NCI-H460 (cell line): ENCODE measurements at regions not wholly inside any gene's neighbourhood (a gene's known extent, or its start where the extent isn't known, plus 50 kb on each side); places are given as distances from the start of the nearest gene placed in this dataset.
"Not testable (repeated sequence)": the region's sequence is repeated elsewhere in the genome, so short reads cannot be mapped to it uniquely, and the experiment has no call there.

Experiments
- DNase-seq: peaks from one replicate; pipeline ENCODE4 v3.0.0-alpha.2; 2016; ENCODE audit warnings: low read depth; ENCODE audit errors: extremely low read depth

GRCh38 chr1:60251426-60251825 is 177.9 kb upstream of the C1orf87 start:
- no peak for DNase-seq

- not testable (repeated sequence) for DNase-seq
Measured at GRCh38 chr1:60247467-60247866, 173.9 kb upstream of the C1orf87 start.

DNA sequence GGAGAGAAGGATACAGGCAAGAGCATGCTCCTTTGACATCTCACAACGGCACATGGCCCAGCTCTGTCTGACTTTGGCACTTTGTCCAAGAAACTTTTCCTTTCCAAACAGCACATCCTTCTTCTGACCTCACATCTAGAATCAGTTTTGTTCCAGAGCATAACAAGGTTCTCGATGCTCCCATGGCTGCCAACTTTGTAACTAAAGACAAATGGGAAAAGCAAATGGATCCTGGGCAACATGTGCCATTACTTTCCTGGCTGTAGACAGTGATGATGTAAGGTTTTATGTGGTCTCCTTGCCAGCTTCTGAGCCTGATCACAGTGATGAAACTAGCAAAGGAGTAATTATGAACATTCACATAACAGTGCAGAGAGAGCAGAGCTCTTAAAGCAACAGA is 171.8 kb upstream of the C1orf87 start:
- no peak for DNase-seq

DNA sequence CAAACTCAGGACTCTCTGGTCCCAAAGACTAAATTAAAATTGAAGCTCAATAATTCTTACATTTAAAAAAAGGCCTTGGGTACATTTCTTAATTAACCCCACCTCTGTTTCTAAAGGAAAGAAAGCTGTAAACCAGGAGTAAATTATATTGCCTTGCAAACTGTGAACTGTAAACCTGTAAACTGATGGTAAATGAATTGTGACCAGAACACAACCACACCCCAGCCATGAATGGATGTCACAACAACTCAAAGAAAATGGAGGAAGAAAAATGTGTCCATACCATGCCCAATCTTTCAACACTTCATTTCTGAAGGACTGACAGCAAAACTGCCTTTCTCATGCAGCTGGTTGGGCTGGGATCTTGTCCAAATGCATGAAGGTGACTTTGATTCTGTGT is 171.3 kb upstream of the C1orf87 start:
- no peak for DNase-seq

- DNase-seq, result no peak
Measured at GRCh38 chr1:60235275-60235674, 161.7 kb upstream of the C1orf87 start.

DNA sequence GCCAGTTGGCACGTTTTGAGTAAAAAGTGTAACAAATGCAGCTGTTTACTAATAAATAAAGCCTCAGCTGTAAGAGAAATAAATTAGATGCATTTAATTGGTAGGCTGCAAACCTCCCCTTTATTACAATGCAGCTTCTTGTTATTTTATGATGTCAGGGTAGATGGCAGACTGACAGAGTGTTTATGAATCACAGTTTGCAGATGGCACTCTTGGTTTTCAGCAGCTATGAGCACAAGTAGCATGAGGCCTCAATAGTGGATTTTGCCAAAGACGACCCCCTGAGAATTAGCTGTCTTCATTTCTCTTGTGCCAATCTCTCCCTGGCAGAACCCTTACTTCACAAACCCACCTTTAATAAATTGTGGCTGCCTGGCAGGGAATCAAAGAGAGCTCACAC is 161.2 kb upstream of the C1orf87 start:
- no peak for DNase-seq

DNA sequence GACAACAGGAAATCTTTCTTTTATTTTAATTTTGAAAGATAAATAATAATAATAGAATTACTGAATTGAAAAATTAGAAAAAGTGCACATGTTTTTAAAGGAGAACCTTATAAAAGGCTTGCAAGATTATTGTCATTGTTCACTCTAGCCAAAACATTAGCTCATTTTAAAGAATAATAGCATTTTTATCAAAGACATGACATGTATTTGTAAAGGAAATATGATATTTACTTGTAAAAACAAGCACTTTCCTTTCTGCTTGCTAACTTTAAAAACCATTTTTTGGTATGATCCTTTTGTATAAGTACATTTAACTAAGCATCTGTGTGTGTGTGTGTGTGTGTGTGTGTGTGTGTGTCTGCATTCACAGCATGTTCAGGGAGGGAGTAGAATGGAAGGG is 156.3 kb upstream of the C1orf87 start:
- DNase-seq, result no peak

GRCh38 chr1:60228041-60228491 is 154.5 kb upstream of the C1orf87 start:
- no peak for DNase-seq

DNA sequence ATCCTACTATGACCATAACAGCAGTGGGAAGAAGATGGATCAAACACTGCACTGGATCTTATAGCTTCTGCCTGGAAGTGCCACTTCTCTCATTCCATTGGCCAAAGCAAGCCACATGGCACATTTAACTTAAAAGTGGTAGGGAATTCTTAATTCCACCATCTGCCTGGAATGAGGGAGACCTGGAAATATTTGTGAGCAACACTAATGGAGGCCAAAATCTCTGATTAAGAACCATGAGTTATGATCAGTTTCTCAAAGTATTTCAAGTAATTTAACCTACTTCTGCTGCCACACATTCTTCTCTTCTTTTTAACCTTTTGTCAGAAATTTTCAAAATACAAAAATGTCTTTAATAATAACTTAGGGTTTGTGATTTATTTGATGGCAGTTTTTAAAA is 154.0 kb upstream of the C1orf87 start:
- DNase-seq, result no peak

DNA sequence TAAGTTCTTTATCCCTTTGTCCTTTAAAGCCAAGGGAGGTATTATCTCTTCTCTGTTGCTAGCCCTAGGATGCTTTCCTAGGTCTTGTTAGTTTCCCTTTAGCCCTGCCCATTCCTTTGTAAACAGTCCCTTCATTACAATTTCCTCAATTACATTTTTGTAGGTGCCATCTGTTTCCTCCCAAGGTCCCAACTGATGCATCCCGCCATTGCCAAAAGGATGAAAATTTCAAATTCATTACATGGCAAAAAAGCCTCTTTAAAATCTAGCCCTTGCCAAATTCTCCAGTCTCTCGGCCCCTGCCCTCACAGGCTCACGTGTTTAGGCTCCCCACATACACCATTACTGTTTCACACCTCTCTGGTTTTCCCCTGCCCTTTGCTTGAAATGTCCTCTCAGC is 151.9 kb upstream of the C1orf87 start:
- no peak for DNase-seq

DNA sequence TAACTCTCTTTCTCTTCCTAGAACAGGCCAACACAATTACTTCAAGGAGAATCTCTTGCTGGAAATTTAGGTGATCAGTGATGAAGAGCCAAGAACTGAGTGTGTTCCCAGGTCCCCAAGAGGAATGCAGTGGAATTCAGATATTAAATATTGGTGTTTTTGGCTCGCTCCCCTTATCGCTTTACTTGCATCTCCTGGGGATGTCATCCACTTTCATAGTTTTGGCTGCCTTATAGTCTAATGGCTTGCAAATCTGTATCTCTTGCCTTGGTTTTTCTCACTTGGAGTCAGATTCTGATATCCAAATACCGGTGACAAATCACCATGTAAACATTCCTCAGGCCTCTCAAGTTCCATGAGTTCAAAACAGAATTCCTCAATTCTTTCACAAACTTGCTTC is 151.0 kb upstream of the C1orf87 start:
- no peak for DNase-seq

DNA sequence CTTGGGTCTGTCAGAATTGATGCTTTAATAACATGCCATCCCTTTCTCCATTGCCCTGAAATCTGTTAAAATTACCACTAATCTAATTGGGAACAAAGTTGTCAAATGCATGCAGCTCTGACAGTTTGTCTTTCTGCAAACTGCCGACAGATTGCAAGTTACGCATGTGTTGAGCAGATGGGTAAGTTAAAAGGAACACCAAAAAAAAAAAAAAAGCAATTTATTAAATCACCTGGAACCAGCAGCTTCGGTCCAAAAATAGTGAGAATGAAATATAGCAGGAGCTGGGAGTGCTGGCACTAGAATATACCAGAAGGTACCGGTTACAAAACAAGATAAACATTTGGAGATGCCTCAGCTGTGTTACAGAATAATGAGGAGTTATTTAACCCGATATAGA is 149.6 kb upstream of the C1orf87 start:
- DNase-seq, result no peak

DNA sequence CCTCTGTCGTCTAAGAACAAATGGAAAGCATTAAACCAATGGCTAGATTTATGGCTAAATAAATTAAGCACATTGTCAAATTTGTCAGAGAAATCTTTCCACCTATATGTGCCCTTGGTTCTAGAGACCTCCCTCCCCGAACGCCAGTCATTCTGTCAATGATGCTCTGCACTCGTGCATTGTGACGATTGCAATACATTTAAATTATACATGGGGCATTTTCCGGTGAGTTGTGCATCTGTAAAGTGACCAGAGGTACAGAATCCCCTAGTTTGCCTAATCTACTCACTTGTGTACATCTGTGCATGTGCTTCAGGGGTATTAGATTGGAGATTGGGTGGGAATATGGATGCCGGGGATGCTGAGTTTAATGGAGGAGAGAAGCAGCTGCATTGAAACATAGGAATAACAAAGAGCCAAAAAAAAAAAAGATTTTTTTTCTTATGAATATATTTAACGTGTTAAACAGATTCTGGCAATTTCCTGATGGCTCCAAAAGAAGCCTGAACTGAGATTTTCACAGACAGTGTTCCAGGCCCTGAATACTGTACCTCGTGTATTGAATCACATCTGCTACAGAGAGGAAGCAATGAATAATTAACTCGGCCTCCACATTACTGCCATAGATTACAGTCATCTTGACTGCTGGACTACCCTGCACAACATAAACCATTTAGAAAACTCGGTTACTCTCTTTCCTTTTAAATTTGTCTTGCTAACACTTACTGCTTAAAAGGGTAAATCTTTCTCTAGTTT is 149.0 kb upstream of the C1orf87 start:
- DNase-seq, result no peak

DNA sequence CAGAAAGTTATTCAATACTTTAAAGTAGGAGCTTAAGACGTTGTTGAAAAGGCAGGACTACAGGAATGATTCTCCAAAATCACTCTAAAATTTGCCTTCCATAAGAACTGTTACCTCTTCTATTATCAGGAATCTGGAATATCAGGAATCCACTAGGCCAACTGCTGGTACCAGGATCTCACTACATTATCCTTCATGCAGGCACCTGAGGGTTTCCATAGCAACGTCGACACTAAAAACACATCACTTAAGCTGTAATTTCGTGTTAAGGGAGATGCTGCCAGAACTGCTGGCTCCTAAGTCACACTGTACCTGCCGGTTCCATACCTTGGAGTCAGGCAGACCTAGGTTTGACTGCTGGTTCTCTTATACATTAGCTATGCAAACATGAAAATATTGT is 139.7 kb upstream of the C1orf87 start:
- DNase-seq, result no peak

- DNase-seq, result no peak
Measured at GRCh38 chr1:60196026-60196425, 122.5 kb upstream of the C1orf87 start.

GRCh38 chr1:60185684-60186083 is 112.1 kb upstream of the C1orf87 start:
- DNase-seq, result no peak

GRCh38 chr1:60184521-60184920 is 111.0 kb upstream of the C1orf87 start:
- DNase-seq, result no peak

- no peak for DNase-seq
Measured at GRCh38 chr1:60173729-60174505, 100.3 kb upstream of the C1orf87 start.

- DNase-seq, result no peak
Measured at GRCh38 chr1:60173006-60173405, 99.4 kb upstream of the C1orf87 start.

- DNase-seq, result no peak
Measured at GRCh38 chr1:60171801-60172200, 98.2 kb upstream of the C1orf87 start.

DNA sequence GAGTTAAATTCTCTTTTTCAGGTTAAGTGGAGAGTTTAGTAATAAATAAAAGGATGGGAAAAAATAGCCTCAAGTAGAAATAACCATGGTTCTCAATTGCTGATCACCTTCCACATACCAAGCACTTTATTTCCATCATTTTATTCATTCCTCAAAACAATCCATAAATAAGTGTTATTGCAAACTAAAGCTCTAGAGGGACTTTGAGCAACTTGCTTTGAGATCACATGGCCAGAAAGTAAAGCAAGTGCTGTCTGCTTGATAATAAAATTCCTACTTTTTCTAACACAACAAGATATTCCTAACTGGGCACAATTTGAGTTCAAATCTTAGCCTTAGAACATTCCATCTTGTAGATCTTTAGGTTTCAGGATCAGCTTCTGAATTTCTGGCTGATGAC is 97.1 kb upstream of the C1orf87 start:
- no peak for DNase-seq

- no peak for DNase-seq
Measured at GRCh38 chr1:60169206-60169605, 95.6 kb upstream of the C1orf87 start.
